Caki2 (cell line): ENCODE measurements at regions not wholly inside any gene's neighbourhood (a gene's known extent, or its start where the extent isn't known, plus 50 kb on each side); places are given as distances from the start of the nearest gene placed in this dataset.
"Not testable (repeated sequence)": the region's sequence is repeated elsewhere in the genome, so short reads cannot be mapped to it uniquely, and the experiment has no call there.

Experiments
- DNase-seq: peaks from one replicate; pipeline ENCODE4 v3.0.0-alpha.2; 2015; ENCODE audit warnings: low read depth
- in situ Hi-C: cut with HindIII; loops from 2 replicates; pipeline ENCODE4 v1.10.0; 2016; ENCODE audit warnings: low sequenced_read_pairs, low pct_unique_long_range_greater_than_20kb, mixed read lengths

DNA sequence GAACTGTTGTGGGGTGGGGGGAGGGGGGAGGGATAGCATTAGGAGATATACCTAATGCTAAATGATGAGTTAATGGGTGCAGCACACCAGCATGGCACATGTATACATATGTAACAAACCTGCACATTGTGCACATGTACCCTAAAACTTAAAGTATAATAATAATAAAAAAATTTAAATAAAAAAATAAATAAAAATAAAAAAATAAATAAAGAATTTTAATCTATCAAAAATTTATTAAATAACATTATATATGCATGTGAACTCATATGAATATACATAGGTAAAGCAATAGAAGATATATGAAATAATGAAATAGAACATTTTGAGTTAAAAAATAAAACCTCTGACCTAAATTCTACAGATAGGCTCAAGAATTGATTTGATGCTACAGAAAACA lies 764.2 kb upstream of the LRATD1 start:
- in situ Hi-C loops, DNase-seq: not testable (repeated sequence)

GRCh38 chr2:13876491-13877037 lies 756.0 kb upstream of the LRATD1 start:
- no peak for DNase-seq
- in situ Hi-C loops, result no loop called here

- in situ Hi-C loops, result no loop called here
- no peak for DNase-seq
These were observed 754.9 kb upstream of the LRATD1 start for GRCh38 chr2:13877571-13877970.

- in situ Hi-C loops, result no loop called here
- no peak for DNase-seq
These were observed 748.1 kb upstream of the LRATD1 start for GRCh38 chr2:13884291-13884976.

GRCh38 chr2:13901526-13901925 lies 731.0 kb upstream of the LRATD1 start:
- DNase-seq, result no peak
- in situ Hi-C loops, result no loop called here

DNA sequence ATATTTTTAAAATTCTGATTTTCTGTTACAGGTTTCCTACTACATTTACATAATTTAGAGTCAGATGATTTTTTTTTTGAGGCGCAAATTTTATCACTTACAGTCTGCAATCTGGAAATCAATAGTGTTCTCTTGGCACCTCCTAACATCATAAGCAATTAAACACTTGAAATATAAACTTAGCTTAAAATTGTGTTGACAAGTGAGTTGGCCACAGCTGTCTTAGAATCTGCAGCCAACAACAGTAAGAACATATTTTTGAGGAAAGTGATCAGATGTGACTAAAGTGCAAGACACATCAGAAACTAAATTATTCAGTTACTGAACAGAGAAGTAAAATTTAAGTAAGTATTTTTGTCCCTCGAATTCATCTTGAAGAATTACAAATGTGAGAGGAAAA lies 726.7 kb upstream of the LRATD1 start:
- in situ Hi-C loops, result no loop called here
- DNase-seq, result no peak

GRCh38 chr2:13916066-13916465 lies 716.5 kb upstream of the LRATD1 start:
- no peak for DNase-seq
- in situ Hi-C loops, result no loop called here

GRCh38 chr2:13917958-13918357 lies 714.6 kb upstream of the LRATD1 start:
- in situ Hi-C loops, result no loop called here
- no peak for DNase-seq

DNA sequence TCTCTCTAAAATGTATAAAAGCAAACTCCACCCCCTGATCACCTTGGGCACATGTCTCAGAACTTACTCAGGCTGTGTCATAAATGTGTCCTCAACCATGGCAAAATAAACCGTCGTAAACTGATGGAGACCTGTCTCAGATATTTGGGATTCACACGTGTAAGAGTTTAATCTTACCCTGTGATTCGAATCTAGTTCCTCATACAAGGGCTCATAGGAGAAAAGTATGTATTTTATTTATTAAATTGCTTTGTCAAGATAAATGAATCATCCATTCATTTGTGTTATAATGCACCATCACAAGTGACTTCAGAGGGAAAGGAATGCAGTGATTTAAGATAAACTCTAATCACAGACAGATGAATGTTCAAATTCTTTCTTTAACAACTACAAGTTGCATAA lies 712.5 kb upstream of the LRATD1 start:
- DNase-seq, result peak; percentile 38
- in situ Hi-C loops, result no loop called here

- DNase-seq, result no peak
- in situ Hi-C loops, result no loop called here
These were observed 711.3 kb upstream of the LRATD1 start for GRCh38 chr2:13921245-13921644.

DNA sequence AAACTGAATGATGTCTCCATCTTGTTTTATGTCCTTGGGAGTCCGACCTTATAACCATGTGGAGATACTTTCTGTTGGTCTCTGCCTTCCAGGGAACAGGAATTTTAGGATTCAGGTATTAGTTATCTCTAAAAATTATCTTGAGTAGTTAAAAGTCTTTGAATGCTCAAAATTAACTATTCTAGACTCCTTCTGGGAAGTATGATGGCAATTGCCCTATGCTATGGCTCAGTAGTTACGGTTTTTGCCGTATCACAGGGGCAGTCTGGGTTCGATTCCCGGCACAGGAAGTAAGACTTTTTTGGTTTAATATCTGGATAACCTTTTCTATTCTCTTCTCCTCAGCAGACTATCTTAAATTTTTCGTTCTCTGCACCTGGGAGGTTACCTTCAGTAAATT lies 708.7 kb upstream of the LRATD1 start:
- no peak for DNase-seq
- in situ Hi-C loops, result no loop called here

- in situ Hi-C loops, result no loop called here
- no peak for DNase-seq
These were observed 690.4 kb upstream of the LRATD1 start for GRCh38 chr2:13942111-13942510.

- DNase-seq, result no peak
- in situ Hi-C loops, result no loop called here
These were observed 681.8 kb upstream of the LRATD1 start for GRCh38 chr2:13950761-13951160.

DNA sequence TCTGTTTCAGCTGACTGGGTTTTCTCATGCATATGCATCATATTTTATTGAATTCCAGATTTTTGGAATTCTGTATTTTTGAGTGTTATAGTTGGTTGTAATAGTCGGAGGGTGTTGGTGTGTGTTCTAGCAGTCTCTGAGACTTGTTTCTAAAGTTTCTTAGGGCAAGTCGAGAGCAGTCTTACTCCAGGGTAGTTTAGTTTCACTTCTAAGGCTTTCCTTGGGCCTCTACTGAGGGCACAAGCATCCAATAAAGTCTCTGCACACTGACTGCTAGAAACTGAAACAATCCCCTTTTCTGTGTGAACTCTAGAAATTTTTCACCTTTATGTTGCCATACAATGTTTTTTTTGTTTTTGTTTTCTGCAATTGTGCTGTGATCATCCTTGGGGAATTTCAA lies 663.7 kb upstream of the LRATD1 start:
- DNase-seq, result no peak
- in situ Hi-C loops, result no loop called here

- in situ Hi-C loops, result no loop called here
These were observed 646.3 kb upstream of the LRATD1 start for GRCh38 chr2:13986119-13986720.

DNA sequence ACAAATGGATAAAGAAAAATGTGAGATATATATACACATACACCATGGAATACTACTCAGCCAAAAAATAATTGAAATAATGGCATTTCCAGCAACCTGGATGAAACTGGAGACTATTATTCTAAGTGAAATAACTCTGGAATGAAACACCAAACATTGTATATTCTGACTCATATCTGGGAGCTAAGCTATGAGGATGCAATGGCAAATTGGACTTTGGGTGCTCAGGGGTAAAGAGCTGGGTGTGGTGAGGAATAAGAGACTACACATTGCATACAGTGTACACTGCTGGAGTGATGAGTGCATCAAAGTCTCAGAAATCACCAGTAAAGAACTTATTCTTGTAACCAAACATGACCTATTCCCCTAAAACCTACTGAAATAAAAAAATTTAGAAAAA lies 636.0 kb upstream of the LRATD1 start:
- DNase-seq, result no peak
- in situ Hi-C loops, result no loop called here

More at GRCh38 chr2:13986119-13986720, 646.3 kb upstream of the LRATD1 start:
- no peak for DNase-seq

DNA sequence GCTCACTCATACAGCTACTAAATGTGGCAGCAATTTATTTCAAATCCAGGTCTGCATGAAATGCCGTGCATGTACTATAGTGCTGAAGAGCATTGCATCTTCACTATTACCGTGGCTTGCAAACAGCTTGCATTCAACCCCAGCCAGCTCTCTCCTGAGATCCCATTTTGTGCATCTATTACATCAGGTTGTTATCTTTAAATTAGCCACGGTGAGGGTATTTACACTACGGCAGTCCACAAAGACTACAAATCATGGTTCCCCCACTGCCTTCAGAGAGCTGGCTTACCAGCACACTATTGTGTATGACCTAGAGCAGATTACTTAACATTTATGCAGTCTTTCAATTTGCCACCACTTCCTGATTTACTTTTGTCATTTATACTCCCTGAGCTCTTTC lies 621.3 kb upstream of the LRATD1 start:
- DNase-seq, result no peak
- in situ Hi-C loops, result no loop called here

- in situ Hi-C loops, result no loop called here
- DNase-seq, result no peak
These were observed 617.3 kb upstream of the LRATD1 start for GRCh38 chr2:14015113-14015630.

DNA sequence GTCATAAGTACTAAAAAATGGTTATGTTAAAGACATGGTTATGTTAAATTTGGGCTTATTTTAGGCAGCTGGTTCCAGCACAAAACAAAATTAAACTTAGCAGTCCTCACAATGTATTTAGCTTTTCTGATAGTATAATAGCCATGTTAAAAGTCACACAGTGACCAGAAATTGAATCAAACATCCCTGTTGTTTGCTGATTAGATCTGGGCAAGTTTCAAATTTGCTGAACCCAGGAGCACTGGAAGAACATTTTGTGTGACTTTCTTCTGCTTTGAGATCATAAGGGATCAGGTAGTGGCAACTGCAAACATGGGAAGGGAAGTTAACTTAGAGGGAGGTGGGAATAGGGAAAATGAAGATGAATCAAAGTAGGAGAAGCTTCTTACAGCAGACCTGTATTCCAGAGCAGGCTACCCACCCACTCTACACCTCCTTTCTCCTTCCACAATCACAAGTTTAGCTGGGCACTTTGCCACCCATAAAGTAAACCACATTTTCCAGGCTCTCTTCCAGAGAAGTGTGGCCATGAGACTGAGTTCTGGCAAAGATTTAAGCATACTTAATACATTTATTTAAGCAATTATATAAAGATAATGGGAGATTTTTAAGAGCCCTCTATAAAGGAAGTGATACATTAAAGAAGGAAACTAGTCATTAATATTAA lies 616.1 kb upstream of the LRATD1 start:
- DNase-seq, result no peak
- in situ Hi-C loops, result no loop called here
